DND-41 (cell line): ENCODE measurements at regions not wholly inside any gene's neighbourhood (a gene's known extent, or its start where the extent isn't known, plus 50 kb on each side); places are given as distances from the start of the nearest gene placed in this dataset.

Source experiments
- EZH2 ChIP-seq: IDR thresholded peaks from 3 replicates; pipeline ENCODE4 v1.6.1; 2012; ENCODE audit warnings: borderline replicate concordance, low read depth, mild to moderate bottlenecking, moderate library complexity, low read length, inconsistent platforms; ENCODE audit not compliant: severe bottlenecking
- TF ChIP-seq, protein P1 (sequence below): IDR thresholded peaks from 2 replicates; pipeline ENCODE4 v1.5.1; 2012; ENCODE audit warnings: borderline replicate concordance, low read length, moderate library complexity, mild to moderate bottlenecking; ENCODE audit not compliant: poor library complexity, severe bottlenecking; ENCODE audit errors: extremely low read depth

DNA sequence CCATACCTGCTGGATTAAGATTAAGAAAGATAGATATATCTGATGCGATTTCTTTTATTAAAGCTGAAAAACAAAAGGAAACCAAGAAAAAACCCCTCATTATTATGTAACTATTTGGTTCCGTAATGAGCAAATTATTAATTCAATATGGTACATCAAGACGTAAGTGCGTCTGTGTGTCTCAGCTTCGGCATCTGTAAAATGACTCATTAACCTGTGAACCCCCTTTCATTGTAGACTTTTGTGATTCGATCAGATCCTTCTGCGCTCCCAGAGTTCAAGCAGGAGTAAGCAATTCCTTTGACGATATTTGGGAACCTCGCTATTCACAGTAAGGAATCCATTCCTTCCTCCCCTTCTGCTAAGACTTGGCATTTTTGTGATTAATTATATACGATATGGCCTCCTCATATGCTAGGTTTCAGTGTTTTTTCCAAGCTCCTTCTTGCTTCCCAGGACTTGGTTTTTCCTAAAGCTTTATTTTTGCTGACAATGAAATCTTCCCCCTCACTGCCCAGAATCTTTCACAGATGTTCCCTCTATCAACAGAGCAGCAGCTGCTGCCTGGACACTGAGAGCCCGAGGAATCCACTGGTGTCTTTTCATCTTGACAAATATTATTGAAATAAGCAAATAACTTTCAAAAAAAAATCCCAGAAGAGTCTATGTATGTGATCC lies 171.7 kb upstream of the CELF2 start:
- TF ChIP-seq, protein P1, sequence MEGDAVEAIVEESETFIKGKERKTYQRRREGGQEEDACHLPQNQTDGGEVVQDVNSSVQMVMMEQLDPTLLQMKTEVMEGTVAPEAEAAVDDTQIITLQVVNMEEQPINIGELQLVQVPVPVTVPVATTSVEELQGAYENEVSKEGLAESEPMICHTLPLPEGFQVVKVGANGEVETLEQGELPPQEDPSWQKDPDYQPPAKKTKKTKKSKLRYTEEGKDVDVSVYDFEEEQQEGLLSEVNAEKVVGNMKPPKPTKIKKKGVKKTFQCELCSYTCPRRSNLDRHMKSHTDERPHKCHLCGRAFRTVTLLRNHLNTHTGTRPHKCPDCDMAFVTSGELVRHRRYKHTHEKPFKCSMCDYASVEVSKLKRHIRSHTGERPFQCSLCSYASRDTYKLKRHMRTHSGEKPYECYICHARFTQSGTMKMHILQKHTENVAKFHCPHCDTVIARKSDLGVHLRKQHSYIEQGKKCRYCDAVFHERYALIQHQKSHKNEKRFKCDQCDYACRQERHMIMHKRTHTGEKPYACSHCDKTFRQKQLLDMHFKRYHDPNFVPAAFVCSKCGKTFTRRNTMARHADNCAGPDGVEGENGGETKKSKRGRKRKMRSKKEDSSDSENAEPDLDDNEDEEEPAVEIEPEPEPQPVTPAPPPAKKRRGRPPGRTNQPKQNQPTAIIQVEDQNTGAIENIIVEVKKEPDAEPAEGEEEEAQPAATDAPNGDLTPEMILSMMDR, result no peak
- TF ChIP-seq EZH2, result no peak
